ENCODE measurements at regions not wholly inside any gene's neighbourhood (a gene's known extent, or its start where the extent isn't known, plus 50 kb on each side); places are given as distances from the start of the nearest gene placed in this dataset.

- ATAC-seq, result no peak
- TF ChIP-seq RARB (CRISPR knock-in tag; IDR thresholded peaks at IDR 0.05), result no peak
- no peak for TF ChIP-seq ARNTL (CRISPR knock-in tag; IDR thresholded peaks at IDR 0.05; ENCODE audit: borderline replicate concordance, low read depth)
- no peak for TF ChIP-seq CREB5 (CRISPR knock-in tag; IDR thresholded peaks at IDR 0.05; ENCODE audit: low read depth)
- TF ChIP-seq PATZ1 (CRISPR knock-in tag; IDR thresholded peaks at IDR 0.05; ENCODE audit: borderline replicate concordance), result no peak
Measured at GRCh38 chr13:73336773-73337172, 278.0 kb downstream of the KLF5 start.

- ATAC-seq, result no peak
- TF ChIP-seq TCF4 (CRISPR knock-in tag; IDR thresholded peaks at IDR 0.05; ENCODE audit: borderline replicate concordance) (no peak), CSDC2 (CRISPR knock-in tag; IDR thresholded peaks at IDR 0.05) (no peak), SNAI2 (CRISPR knock-in tag; IDR thresholded peaks at IDR 0.05) (no peak), POU6F1 (CRISPR knock-in tag; IDR thresholded peaks at IDR 0.05; ENCODE audit: borderline replicate concordance, low read depth) (no peak), CREB5 (CRISPR knock-in tag; IDR thresholded peaks at IDR 0.05; ENCODE audit: low read depth) (no peak), ISL1 (CRISPR knock-in tag; IDR thresholded peaks at IDR 0.05) (no peak), ZFP30 (CRISPR knock-in tag; IDR thresholded peaks at IDR 0.05) (no peak), OSR1 (CRISPR knock-in tag; IDR thresholded peaks at IDR 0.05) (no peak), BACH2 (CRISPR knock-in tag; IDR thresholded peaks at IDR 0.05; ENCODE audit: borderline replicate concordance) (no peak), PATZ1 (CRISPR knock-in tag; IDR thresholded peaks at IDR 0.05; ENCODE audit: borderline replicate concordance) (no peak), ZC3H10 (CRISPR knock-in tag; IDR thresholded peaks at IDR 0.05) (no peak)
Measured at GRCh38 chr13:73335944-73336343, 277.1 kb downstream of the KLF5 start.

- TF ChIP-seq ARNTL (CRISPR knock-in tag; IDR thresholded peaks at IDR 0.05; ENCODE audit: borderline replicate concordance, low read depth), result no peak
- TF ChIP-seq ZNF565 (CRISPR knock-in tag; conservative IDR thresholded peaks at IDR 0.05; ENCODE audit: low read depth), result no peak
- TF ChIP-seq ZC3H10 (CRISPR knock-in tag; IDR thresholded peaks at IDR 0.05), result 0 out of 2 replicates have a peak, but pooled peaks have one; percentile 36
- peak; percentile 40; the same call in 2 of the 3 replicates for ATAC-seq
Measured at GRCh38 chr13:73335210-73335609, 276.4 kb downstream of the KLF5 start.

GRCh38 chr13:73334445-73334844, 275.6 kb downstream of the KLF5 start:
- TF ChIP-seq ZFP30 (CRISPR knock-in tag; IDR thresholded peaks at IDR 0.05), result no peak
- no peak for TF ChIP-seq ZNF565 (CRISPR knock-in tag; conservative IDR thresholded peaks at IDR 0.05; ENCODE audit: low read depth)
- no peak for TF ChIP-seq PPARA (CRISPR knock-in tag; IDR thresholded peaks at IDR 0.05; ENCODE audit: borderline replicate concordance)
- TF ChIP-seq PATZ1 (CRISPR knock-in tag; IDR thresholded peaks at IDR 0.05; ENCODE audit: borderline replicate concordance), result no peak
- ATAC-seq, result no peak

- TF ChIP-seq PPARA (CRISPR knock-in tag; IDR thresholded peaks at IDR 0.05; ENCODE audit: borderline replicate concordance) (no peak), ZFP30 (CRISPR knock-in tag; IDR thresholded peaks at IDR 0.05) (no peak), ESRRG (CRISPR knock-in tag; IDR thresholded peaks at IDR 0.05) (no peak), OSR1 (CRISPR knock-in tag; IDR thresholded peaks at IDR 0.05) (no peak), ARNTL (CRISPR knock-in tag; IDR thresholded peaks at IDR 0.05; ENCODE audit: borderline replicate concordance, low read depth) (no peak), ZNF565 (CRISPR knock-in tag; conservative IDR thresholded peaks at IDR 0.05; ENCODE audit: low read depth) (no peak), CSRNP3 (CRISPR knock-in tag; IDR thresholded peaks at IDR 0.05) (no peak), ZC3H10 (CRISPR knock-in tag; IDR thresholded peaks at IDR 0.05) (no peak), SNAI2 (CRISPR knock-in tag; IDR thresholded peaks at IDR 0.05) (no peak), TCF4 (CRISPR knock-in tag; IDR thresholded peaks at IDR 0.05; ENCODE audit: borderline replicate concordance) (no peak)
- ATAC-seq, result no peak
Measured at GRCh38 chr13:73331556-73331955, 272.8 kb downstream of the KLF5 start.
